Thoracic aorta (tissue), 2 donors: ENCODE measurements at regions not wholly inside any gene's neighbourhood (a gene's known extent, or its start where the extent isn't known, plus 50 kb on each side); places are given as distances from the start of the nearest gene placed in this dataset.

ENCODE experiments used
- ATAC-seq: fragments of 150-250 bp; one replicate; pipeline ENCODE4 v1.8.0; 2017; ENCODE audit warnings: low read depth; ENCODE audit not compliant: insufficient number of reproducible peaks, low FRiP score
- DNase-seq: peaks from one replicate; pipeline ENCODE4 v3.0.0-alpha.2; 2020; ENCODE audit warnings: low spot score
- H3K27ac ChIP-seq, 2 donors: fragments of 200-600 bp; sonication (generic); 1 replicate in 1 of 2; 2 replicates in 1 of 2; pipeline ENCODE4 v1.5.1; 2016; ENCODE audit warnings: mild to moderate bottlenecking in 2 of 2, moderate library complexity in 2 of 2
- H3K27me3 ChIP-seq: fragments of 200-600 bp; sonication (generic); replicated peaks from 2 replicates; pipeline ENCODE4 v1.6.0; 2016; ENCODE audit warnings: mild to moderate bottlenecking; ENCODE audit not compliant: insufficient read depth
- H3K36me3 ChIP-seq: fragments of 200-600 bp; sonication (generic); one replicate; pipeline ENCODE4 v1.5.1; 2016
- H3K4me1 ChIP-seq, 2 donors: fragments of 200-600 bp; sonication (generic); 1 replicate in 1 of 2; 2 replicates in 1 of 2; pipeline versions ENCODE4 v1.5.1 to v1.6.0; 2016; ENCODE audit warnings: low read depth in 2 of 2, mild to moderate bottlenecking in 1 of 2; ENCODE audit not compliant: control insufficient read depth in 1 of 2
- H3K4me3 ChIP-seq: fragments of 200-600 bp; sonication (generic); 2 replicates; pipeline ENCODE4 v1.5.1; 2016; ENCODE audit warnings: mild to moderate bottlenecking
- H3K9me3 ChIP-seq: fragments of 200-600 bp; sonication (generic); 2 replicates; pipeline ENCODE4 v1.5.1; 2016
- CTCF ChIP-seq: fragments of 200-600 bp; sonication (generic); IDR thresholded peaks from one replicate; pipeline ENCODE4 v1.5.1; 2019; ENCODE audit warnings: antibody characterized with exemption

DNA sequence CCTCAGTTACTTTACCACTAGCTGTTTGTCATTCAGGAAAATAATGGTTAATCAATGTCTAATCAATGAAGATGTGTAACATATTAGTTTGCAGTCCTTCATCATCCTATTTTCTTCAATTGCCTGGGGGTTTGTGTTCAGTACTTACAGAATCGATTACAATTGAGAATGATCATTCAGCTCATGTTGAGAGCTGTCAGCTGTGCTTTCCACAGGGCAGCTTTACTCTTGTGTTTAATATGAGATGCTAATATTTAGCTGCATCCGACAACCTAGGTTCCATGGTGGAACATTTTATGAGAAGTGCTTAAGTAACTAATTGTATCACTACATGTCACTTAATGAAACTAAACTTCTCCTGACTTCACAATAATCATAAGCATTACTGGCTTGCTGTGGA, 191.9 kb downstream of the GRB14 start:
- DNase-seq = no peak
- peaks cover 0 to 3% of the 10 kb centered on the region in 2 donors for H3K4me1 ChIP-seq
- no peak for TF ChIP-seq CTCF
- no peaks in the 10 kb centered on the region for H3K36me3 ChIP-seq
- H3K27me3 ChIP-seq = no peaks in the 10 kb centered on the region
- no peaks in the 10 kb centered on the region for H3K9me3 ChIP-seq
- ATAC-seq = no peak
- no peak overlapping the region for H3K27ac ChIP-seq
- no peak overlapping the region for H3K4me3 ChIP-seq

- H3K27me3 ChIP-seq = no peaks in the 10 kb centered on the region
- no peak for TF ChIP-seq CTCF
- no peak overlapping the region for H3K27ac ChIP-seq
- peaks cover 0 to 3% of the 10 kb centered on the region in 2 donors for H3K4me1 ChIP-seq
- H3K36me3 ChIP-seq = no peaks in the 10 kb centered on the region
- no peak for DNase-seq
- no peak for ATAC-seq
- H3K9me3 ChIP-seq = no peaks in the 10 kb centered on the region
- no peak overlapping the region for H3K4me3 ChIP-seq
Measured at GRCh38 chr2:164427111-164427510, 194.2 kb downstream of the GRB14 start.

DNA sequence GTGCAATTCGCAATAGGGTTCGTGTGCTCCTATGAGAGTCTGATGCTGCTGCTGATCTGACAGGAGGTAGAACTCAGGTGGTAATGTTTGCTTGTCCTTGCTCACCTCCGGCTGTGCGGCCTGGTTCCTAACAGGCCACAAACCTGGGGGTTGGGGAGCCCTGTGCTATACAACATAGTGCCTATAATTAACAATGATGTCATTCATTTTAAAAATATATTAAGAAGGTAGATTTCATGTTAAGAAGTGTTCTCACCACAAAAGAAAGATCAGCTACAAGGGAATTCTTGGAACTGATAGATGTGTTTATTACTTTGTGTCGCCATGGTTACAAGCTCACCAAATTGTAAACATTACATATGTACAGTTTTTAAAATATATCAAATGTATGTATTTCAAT, 200.5 kb downstream of the GRB14 start:
- DNase-seq = no peak

DNA sequence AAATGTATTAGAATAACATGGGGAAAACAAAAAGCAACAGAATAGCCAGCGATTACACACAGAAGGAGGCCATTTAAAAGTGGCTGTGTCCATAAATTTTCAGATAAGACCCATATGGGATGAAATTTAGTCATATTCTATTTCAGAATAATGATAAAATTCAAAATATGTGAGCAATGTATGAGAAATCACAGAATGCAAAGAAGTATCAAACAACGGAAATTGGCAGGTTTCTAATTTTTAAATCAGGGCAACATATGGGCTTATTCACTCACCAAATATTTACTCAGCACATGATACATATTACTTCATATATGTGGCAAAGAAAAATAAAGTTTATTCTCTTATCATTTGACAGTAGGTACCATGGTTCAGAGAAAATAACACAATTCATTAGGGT, 208.5 kb downstream of the GRB14 start:
- DNase-seq (no peak), ATAC-seq (no peak)
- H3K4me1 ChIP-seq = no peaks in the 10 kb centered on the region
- no peak overlapping the region for H3K4me3 ChIP-seq
- no peak overlapping the region for H3K27ac ChIP-seq
- no peaks in the 10 kb centered on the region for H3K9me3 ChIP-seq
- TF ChIP-seq CTCF = no peak
- H3K36me3 ChIP-seq = no peaks in the 10 kb centered on the region
- no peaks in the 10 kb centered on the region for H3K27me3 ChIP-seq

More for the DNA sequence above, 200.5 kb downstream of the GRB14 start:
- no peak overlapping the region for H3K4me3 ChIP-seq
- no peaks in the 10 kb centered on the region for H3K27me3 ChIP-seq
- no peak for TF ChIP-seq CTCF
- H3K4me1 ChIP-seq = no peaks in the 10 kb centered on the region
- H3K36me3 ChIP-seq = no peaks in the 10 kb centered on the region
- H3K9me3 ChIP-seq = no peaks in the 10 kb centered on the region
- H3K27ac ChIP-seq = no peak overlapping the region
- no peak for ATAC-seq

- DNase-seq = no peak
- Histone ChIP-seq H3K36me3 (no peaks in the 10 kb centered on the region), H3K9me3 (no peaks in the 10 kb centered on the region), H3K4me3 (no peak overlapping the region), H3K27me3 (no peaks in the 10 kb centered on the region), H3K4me1 (peaks cover 5 to 9% of the 10 kb centered on the region in 2 donors), H3K27ac (no peak overlapping the region)
- TF ChIP-seq CTCF = no peak
- ATAC-seq = no peak
Measured at GRCh38 chr2:164389411-164389810, 231.9 kb downstream of the GRB14 start.
